ENCODE measurements at regions not wholly inside any gene's neighbourhood (a gene's known extent, or its start where the extent isn't known, plus 50 kb on each side); places are given as distances from the start of the nearest gene placed in this dataset.

- Histone ChIP-seq H3K9ac (ENCODE audit: insufficient read depth in 1 of 2, low read depth in 2 of 2, low read length in 2 of 2) (0 out of 4 replicates have a peak overlapping the region, but pooled peaks of 1 of the 2 experiments have one; percentile 46), H3K9me1 (ENCODE audit: control insufficient read depth, insufficient read depth, low read length) (no peaks in the 10 kb centered on the region), H3K79me2 (ENCODE audit: control insufficient read depth, insufficient read depth, low read length) (no peaks in the 10 kb centered on the region), H3K4me1 (replicated peaks in 1 of 2; ENCODE audit: control insufficient read depth in 2 of 2, insufficient read depth in 2 of 2, low read length in 2 of 2) (no peaks in the 10 kb centered on the region; a peak in 1 of 5 replicates), H4K20me1 (replicated peaks; ENCODE audit: control insufficient read depth, insufficient read depth, low read length) (no peaks in the 10 kb centered on the region), H3K4me2 (ENCODE audit: insufficient read depth, low read length) (no peak overlapping the region), H3K9me3 (replicated peaks; ENCODE audit: control insufficient read depth, insufficient read depth, low read depth, low read length) (no peaks in the 10 kb centered on the region), H2AFZ (ENCODE audit: low read depth, low read length) (no peak overlapping the region), H3K36me3 (ENCODE audit: control insufficient read depth, insufficient read depth, low read length) (no peaks in the 10 kb centered on the region), H3K27ac (ENCODE audit: extremely low read depth, low read depth, low read length) (no peak overlapping the region), H3K27me3 (ENCODE audit: control insufficient read depth in 2 of 2, insufficient read depth in 2 of 2, low read length in 2 of 2) (peaks cover 3 to 4% of the 10 kb centered on the region in 2 experiments; a peak in 2 of 5 replicates), H3K4me3 (no peak overlapping the region)
- BruUV-seq (replicated peaks) = no TSS peak
- DNase-seq (ENCODE audit: extremely low read depth in 1 of 4, low spot score in 3 of 4) (no peak), ATAC-seq (no peak), FAIRE-seq (no peak)
- intact Hi-C loops (cut with micrococcal nuclease) (no loop called here), in situ Hi-C loops (cut with MboI) (no loop called here)
- no peak for TF ChIP-seq BHLHE40 (IDR thresholded peaks at IDR 0.05; ENCODE audit: low read length)
- no peak for TF ChIP-seq ZNF583 (CRISPR knock-in tag; IDR thresholded peaks at IDR 0.05)
- TF ChIP-seq ZNF778 (CRISPR knock-in tag; IDR thresholded peaks at IDR 0.05) = no peak
- no peak for TF ChIP-seq RBM14 (IDR thresholded peaks at IDR 0.05; ENCODE audit: borderline replicate concordance, insufficient read depth, low read depth, low read length)
- TF ChIP-seq ZNF707 (CRISPR knock-in tag; conservative IDR thresholded peaks at IDR 0.05) = no peak
- no peak for TF ChIP-seq ZNF23 (CRISPR knock-in tag; IDR thresholded peaks at IDR 0.05)
- no peak for TF ChIP-seq ILK (tag; IDR thresholded peaks at IDR 0.05; ENCODE audit: borderline replicate concordance, low read depth)
- no peak for TF ChIP-seq CBFA2T2 (conservative IDR thresholded peaks at IDR 0.05)
- TF ChIP-seq DNMT1 (IDR thresholded peaks at IDR 0.05) = no peak
- TF ChIP-seq BCLAF1 (IDR thresholded peaks at IDR 0.05; ENCODE audit: borderline replicate concordance in 1 of 2, control insufficient read depth in 1 of 2, low read depth in 2 of 2, low read length in 1 of 2) = no peak
- TF ChIP-seq ZNF444 (CRISPR knock-in tag; IDR thresholded peaks at IDR 0.05) = no peak
- TF ChIP-seq ZNF830 (CRISPR knock-in tag; IDR thresholded peaks at IDR 0.05) = no peak
- no peak for TF ChIP-seq CEBPZ (IDR thresholded peaks at IDR 0.05; ENCODE audit: borderline replicate concordance, low read depth, low read length)
- no peak for TF ChIP-seq ZNF695 (CRISPR knock-in tag; IDR thresholded peaks at IDR 0.05)
- no peak for TF ChIP-seq NCOA1 (IDR thresholded peaks at IDR 0.05; ENCODE audit: low read depth)
- no peak for TF ChIP-seq HEY1 (CRISPR knock-in tag; IDR thresholded peaks at IDR 0.05; ENCODE audit: borderline replicate concordance)
- CTCF ChIA-PET (ENCODE audit: low intra/inter-chr PET ratio) = interaction anchor here (0.5 kb wide), 1 partner anchor 592 kb away, joined by 3 read pairs; no protein-coding TSS in a partner anchor
- 13% methylated on average over 18 of the region's 18 CpGs for WGBS (ENCODE audit: insufficient coverage, low coverage, missing lambda C conversion rate)
- POLR2A ChIA-PET = no interaction called here
Observed at GRCh38 chr2:8094526-8094925, 587.3 kb upstream of the ID2 start.

All from K562 (cell line).